Liver (tissue), 3 donors: ENCODE measurements at regions not wholly inside any gene's neighbourhood (a gene's known extent, or its start where the extent isn't known, plus 50 kb on each side); places are given as distances from the start of the nearest gene placed in this dataset.

Experiments
- CTCF ChIP-seq: fragments of 150-350 bp; IDR thresholded peaks from 2 replicates; pipeline ENCODE4 v1.5.1; 2017; ENCODE audit warnings: improper control_type of control experiment, low read depth, low read length; ENCODE audit not compliant: missing input control
- EGR1 ChIP-seq, 2 donors: IDR thresholded peaks; 2 replicates each; pipeline ENCODE4 v1.6.1; 2016 to 2018; ENCODE audit warnings: antibody characterized with exemption in 2 of 2, low read depth in 2 of 2
- FOXA1 ChIP-seq: IDR thresholded peaks from 2 replicates; pipeline ENCODE4 v1.6.1; 2016; ENCODE audit warnings: antibody characterized with exemption
- FOXA2 ChIP-seq: IDR thresholded peaks from 2 replicates; pipeline ENCODE4 v1.6.1; 2016; ENCODE audit warnings: antibody characterized with exemption
- GABPA ChIP-seq, 2 donors: IDR thresholded peaks in 1 of 2; conservative IDR thresholded peaks in 1 of 2; 2 replicates each; pipeline ENCODE4 v1.6.1; 2016; ENCODE audit warnings: antibody characterized with exemption in 2 of 2, mild to moderate bottlenecking in 1 of 2, moderate library complexity in 1 of 2
- JUND ChIP-seq, 2 donors: IDR thresholded peaks; 2 replicates each; pipeline ENCODE4 v1.6.1; 2016; ENCODE audit warnings: antibody characterized with exemption in 2 of 2
- RAD21 ChIP-seq, 2 donors: IDR thresholded peaks; 2 replicates each; pipeline ENCODE4 v1.6.1; 2016; ENCODE audit warnings: antibody characterized with exemption in 2 of 2, mild to moderate bottlenecking in 2 of 2
- REST ChIP-seq: IDR thresholded peaks from 2 replicates; pipeline ENCODE4 v1.6.1; 2016; ENCODE audit warnings: antibody characterized with exemption, mild to moderate bottlenecking
- SP1 ChIP-seq: IDR thresholded peaks from 2 replicates; pipeline ENCODE4 v1.6.1; 2018; ENCODE audit warnings: antibody characterized with exemption, mild to moderate bottlenecking
- TAF1 ChIP-seq: conservative IDR thresholded peaks from 2 replicates; pipeline ENCODE4 v1.6.1; 2016; ENCODE audit warnings: antibody characterized with exemption, mild to moderate bottlenecking
- YY1 ChIP-seq: IDR thresholded peaks from 2 replicates; pipeline ENCODE4 v1.6.1; 2016; ENCODE audit warnings: antibody characterized with exemption, mild to moderate bottlenecking
- TF ChIP-seq, protein P1 (sequence below): IDR thresholded peaks from 2 replicates; pipeline ENCODE4 v1.6.1; 2016; ENCODE audit warnings: antibody characterized with exemption
- donor health status: healthy.
- donor health status: healthy.

DNA sequence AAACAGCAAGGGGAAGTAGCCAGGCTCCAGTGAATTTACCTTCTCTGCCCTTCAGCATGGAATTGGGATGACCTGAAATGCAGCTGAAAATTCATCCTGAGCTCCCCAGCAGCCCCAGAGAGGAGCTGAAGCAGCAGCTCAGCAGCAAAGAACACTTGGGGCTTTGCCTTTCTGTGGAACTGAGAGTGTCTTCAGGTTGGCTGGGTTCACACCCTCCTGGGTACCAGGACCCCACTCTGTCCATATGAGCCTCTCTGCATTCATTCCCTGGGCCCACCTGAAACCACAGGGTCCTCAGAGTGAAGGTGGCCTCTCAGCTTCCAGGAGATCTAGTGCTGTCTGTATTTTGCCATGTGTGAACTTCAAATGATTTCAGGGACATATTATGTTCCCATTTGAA, 429.2 kb downstream of the MN1 start:
- TF ChIP-seq CTCF: no peak
- TF ChIP-seq YY1: no peak
- no peak for TF ChIP-seq SP1
- no peak for TF ChIP-seq GABPA (IDR thresholded peaks at IDR 0.05 in 1 of 2, conservative IDR thresholded peaks at IDR 0.05 in 1 of 2)
- TF ChIP-seq, protein P1, sequence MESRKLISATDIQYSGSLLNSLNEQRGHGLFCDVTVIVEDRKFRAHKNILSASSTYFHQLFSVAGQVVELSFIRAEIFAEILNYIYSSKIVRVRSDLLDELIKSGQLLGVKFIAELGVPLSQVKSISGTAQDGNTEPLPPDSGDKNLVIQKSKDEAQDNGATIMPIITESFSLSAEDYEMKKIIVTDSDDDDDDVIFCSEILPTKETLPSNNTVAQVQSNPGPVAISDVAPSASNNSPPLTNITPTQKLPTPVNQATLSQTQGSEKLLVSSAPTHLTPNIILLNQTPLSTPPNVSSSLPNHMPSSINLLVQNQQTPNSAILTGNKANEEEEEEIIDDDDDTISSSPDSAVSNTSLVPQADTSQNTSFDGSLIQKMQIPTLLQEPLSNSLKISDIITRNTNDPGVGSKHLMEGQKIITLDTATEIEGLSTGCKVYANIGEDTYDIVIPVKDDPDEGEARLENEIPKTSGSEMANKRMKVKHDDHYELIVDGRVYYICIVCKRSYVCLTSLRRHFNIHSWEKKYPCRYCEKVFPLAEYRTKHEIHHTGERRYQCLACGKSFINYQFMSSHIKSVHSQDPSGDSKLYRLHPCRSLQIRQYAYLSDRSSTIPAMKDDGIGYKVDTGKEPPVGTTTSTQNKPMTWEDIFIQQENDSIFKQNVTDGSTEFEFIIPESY: no peak
- no peak for TF ChIP-seq RAD21 (IDR thresholded peaks at IDR 0.05)
- TF ChIP-seq REST: no peak
- no peak for TF ChIP-seq JUND (IDR thresholded peaks at IDR 0.05)
- no peak for TF ChIP-seq EGR1 (IDR thresholded peaks at IDR 0.05; ENCODE audit: low read depth in 2 of 2)
- no peak for TF ChIP-seq FOXA1
- no peak for TF ChIP-seq TAF1
- TF ChIP-seq FOXA2: no peak
